SK-N-SH treated with all-trans-retinoic acid at 6 μM for 48 hours (cell line): ENCODE measurements at regions not wholly inside any gene's neighbourhood (a gene's known extent, or its start where the extent isn't known, plus 50 kb on each side); places are given as distances from the start of the nearest gene placed in this dataset.

Source experiments
- ATAC-seq: fragments of 200-7000 bp; cut with Tn5 transposase; 3 replicates; pipeline ENCODE4 v1.9.1; 2020; ENCODE audit warnings: mild to moderate bottlenecking, moderate library complexity
- ARNTL ChIP-seq: fragments of 450-650 bp; formaldehyde crosslinking; IDR thresholded peaks from 2 replicates; pipeline ENCODE4 v1.5.0; 2020; ENCODE audit warnings: low read depth, mild to moderate bottlenecking, moderate library complexity, borderline replicate concordance
- CREB5 ChIP-seq: fragments of 250-450 bp; sonication (Bioruptor Pico); IDR thresholded peaks from 2 replicates; pipeline ENCODE4 v1.5.1; 2020; ENCODE audit warnings: low read depth, mild to moderate bottlenecking, moderate library complexity
- CSDC2 ChIP-seq: fragments of 250-450 bp; sonication (Bioruptor Pico); IDR thresholded peaks from 2 replicates; pipeline ENCODE4 v1.5.0; 2020; ENCODE audit warnings: mild to moderate bottlenecking, moderate library complexity
- ESRRG ChIP-seq: fragments of 250-450 bp; sonication (Bioruptor Pico); IDR thresholded peaks from 2 replicates; pipeline ENCODE4 v1.6.1; 2021; ENCODE audit warnings: mild to moderate bottlenecking
- GLIS3 ChIP-seq: fragments of 250-450 bp; sonication (Bioruptor Pico); IDR thresholded peaks from 2 replicates; pipeline ENCODE4 v1.5.0; 2020; ENCODE audit warnings: mild to moderate bottlenecking, moderate library complexity
- ISL1 ChIP-seq: fragments of 250-450 bp; sonication (Bioruptor Pico); IDR thresholded peaks from 2 replicates; pipeline ENCODE4 v2.1.2; 2022; ENCODE audit warnings: mild to moderate bottlenecking, moderate library complexity
- PATZ1 ChIP-seq: fragments of 250-450 bp; sonication (Bioruptor Pico); IDR thresholded peaks from 2 replicates; pipeline ENCODE4 v1.8.0; 2020; ENCODE audit warnings: mild to moderate bottlenecking, moderate library complexity, borderline replicate concordance
- POU6F1 ChIP-seq: fragments of 250-450 bp; sonication (Bioruptor Pico); IDR thresholded peaks from 2 replicates; pipeline ENCODE4 v1.8.0; 2021; ENCODE audit warnings: low read depth, mild to moderate bottlenecking, moderate library complexity, borderline replicate concordance
- RARB ChIP-seq: fragments of 250-450 bp; sonication (Bioruptor Pico); IDR thresholded peaks from 2 replicates; pipeline ENCODE4 v1.8.0; 2021; ENCODE audit warnings: mild to moderate bottlenecking, moderate library complexity
- SNAI2 ChIP-seq: fragments of 250-450 bp; sonication (Bioruptor Pico); IDR thresholded peaks from 2 replicates; pipeline ENCODE4 v1.5.0; 2020; ENCODE audit warnings: mild to moderate bottlenecking, moderate library complexity
- TCF4 ChIP-seq: fragments of 250-450 bp; sonication (Bioruptor Pico); IDR thresholded peaks from 2 replicates; pipeline ENCODE4 v1.8.0; 2021; ENCODE audit warnings: mild to moderate bottlenecking, moderate library complexity, borderline replicate concordance
- TOX ChIP-seq: fragments of 250-450 bp; sonication (Bioruptor Pico); IDR thresholded peaks from 2 replicates; pipeline ENCODE4 v1.8.0; 2021; ENCODE audit warnings: mild to moderate bottlenecking, moderate library complexity, borderline replicate concordance
- ZFP3 ChIP-seq: fragments of 250-450 bp; sonication (Bioruptor Pico); IDR thresholded peaks from 2 replicates; pipeline ENCODE4 v1.5.0; 2020; ENCODE audit warnings: mild to moderate bottlenecking, moderate library complexity
- ZFP30 ChIP-seq: fragments of 450-650 bp; formaldehyde crosslinking; IDR thresholded peaks from 2 replicates; pipeline ENCODE4 v1.5.0; 2022; ENCODE audit warnings: mild to moderate bottlenecking, moderate library complexity
- ZNF565 ChIP-seq: fragments of 450-650 bp; formaldehyde crosslinking; conservative IDR thresholded peaks from 2 replicates; pipeline ENCODE4 v1.5.0; 2020; ENCODE audit warnings: low read depth, mild to moderate bottlenecking, moderate library complexity
- ZNF70 ChIP-seq: fragments of 450-650 bp; formaldehyde crosslinking; IDR thresholded peaks from 2 replicates; pipeline ENCODE4 v1.5.0; 2020; ENCODE audit warnings: mild to moderate bottlenecking, moderate library complexity
- ZNF8 ChIP-seq: fragments of 450-650 bp; formaldehyde crosslinking; IDR thresholded peaks from 2 replicates; pipeline ENCODE4 v1.5.0; 2020; ENCODE audit warnings: mild to moderate bottlenecking, moderate library complexity

- TF ChIP-seq POU6F1 (CRISPR knock-in tag) (no peak), RARB (CRISPR knock-in tag) (no peak), ISL1 (no peak), SNAI2 (CRISPR knock-in tag) (no peak), PATZ1 (CRISPR knock-in tag) (no peak)
Observed at GRCh38 chr10:124268976-124269375, 149.7 kb downstream of the OAT start (continued).

GRCh38 chr10:124267911-124268549 is 150.7 kb downstream of the OAT start:
- ATAC-seq = no peak
- TF ChIP-seq ZNF70 (CRISPR knock-in tag) = no peak
- TF ChIP-seq TOX (CRISPR knock-in tag) = no peak
- TF ChIP-seq ZFP3 (CRISPR knock-in tag) = no peak
- TF ChIP-seq ARNTL (CRISPR knock-in tag) = no peak
- no peak for TF ChIP-seq GLIS3 (CRISPR knock-in tag)
- TF ChIP-seq ZFP30 = no peak
- no peak for TF ChIP-seq SNAI2 (CRISPR knock-in tag)
- no peak for TF ChIP-seq CREB5 (CRISPR knock-in tag)
- no peak for TF ChIP-seq ZNF8 (CRISPR knock-in tag)
- TF ChIP-seq ZNF565 (CRISPR knock-in tag) = no peak
- TF ChIP-seq ISL1 = no peak
- no peak for TF ChIP-seq POU6F1 (CRISPR knock-in tag)

- TF ChIP-seq RARB (CRISPR knock-in tag) (no peak), GLIS3 (CRISPR knock-in tag) (no peak), CREB5 (CRISPR knock-in tag) (no peak), CSDC2 (CRISPR knock-in tag) (no peak), ESRRG (no peak), ARNTL (CRISPR knock-in tag) (no peak)
- no peak; the same call in 2 of the 3 replicates for ATAC-seq
Observed at GRCh38 chr10:124267231-124267885, 151.4 kb downstream of the OAT start.

GRCh38 chr10:124266468-124267230 is 152.1 kb downstream of the OAT start:
- no peak for ATAC-seq
- TF ChIP-seq TCF4 (CRISPR knock-in tag) (no peak), ZNF70 (CRISPR knock-in tag) (no peak), ZFP3 (CRISPR knock-in tag) (no peak), ZNF8 (CRISPR knock-in tag) (no peak), PATZ1 (CRISPR knock-in tag) (no peak)
